Lower leg skin (tissue), 3 donors: ENCODE measurements at regions not wholly inside any gene's neighbourhood (a gene's known extent, or its start where the extent isn't known, plus 50 kb on each side); places are given as distances from the start of the nearest gene placed in this dataset.

Experiments used
- CTCF ChIP-seq, 3 donors: fragments of 450-650 bp; IDR thresholded peaks; one replicate each; pipeline ENCODE4 v1.5.1; 2016; ENCODE audit warnings: antibody characterized with exemption in 3 of 3, mild to moderate bottlenecking in 3 of 3, moderate library complexity in 2 of 3
- POLR2A ChIP-seq, 2 donors: fragments of 450-650 bp; IDR thresholded peaks; one replicate each; pipeline ENCODE4 v1.6.1; 2016 to 2017; ENCODE audit warnings: antibody characterized with exemption in 2 of 2, mild to moderate bottlenecking in 1 of 2, moderate library complexity in 1 of 2

DNA sequence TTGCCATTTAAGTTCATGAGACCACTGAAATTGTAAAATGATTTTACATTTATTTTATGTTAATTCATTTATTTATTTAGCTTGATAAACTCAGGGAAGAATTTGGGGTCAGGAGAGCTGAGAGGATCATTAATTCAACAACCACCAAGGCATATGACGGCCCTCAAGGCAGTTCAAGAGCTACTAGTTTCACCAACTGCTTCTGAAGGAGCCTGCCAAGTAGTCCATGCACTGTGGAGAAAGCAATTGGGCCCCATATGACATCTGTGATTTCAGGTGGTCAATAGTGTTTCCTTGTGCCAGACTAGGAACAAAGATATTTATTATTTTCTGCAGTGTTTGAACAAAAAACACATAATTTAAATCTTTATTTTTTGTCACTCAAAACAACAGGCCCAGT, 236.4 kb downstream of the CASP12 start:
- TF ChIP-seq CTCF (IDR thresholded peaks at IDR 0.05) (no peak), POLR2A (IDR thresholded peaks at IDR 0.05) (no peak)
